ENCODE measurements at regions not wholly inside any gene's neighbourhood (a gene's known extent, or its start where the extent isn't known, plus 50 kb on each side); places are given as distances from the start of the nearest gene placed in this dataset.

GRCh38 chr18:28494151-28494550 lies 317.2 kb upstream of the CDH2 start:
- Histone ChIP-seq H3K4me1 (ENCODE audit: insufficient read depth, low read length) (no peaks in the 10 kb centered on the region), H3K36me3 (replicated peaks in 1 of 2; ENCODE audit: control insufficient read depth in 1 of 2, insufficient read depth in 2 of 2, low read length in 2 of 2) (no peaks in the 10 kb centered on the region), H3K4me3 (replicated peaks in 1 of 3; ENCODE audit: insufficient read depth in 1 of 3, low read depth in 2 of 3, low read length in 3 of 3) (no peak overlapping the region), H4K20me1 (ENCODE audit: insufficient read depth, low read length) (no peaks in the 10 kb centered on the region), H3K79me2 (ENCODE audit: insufficient read depth, low read length) (no peaks in the 10 kb centered on the region), H3K4me2 (ENCODE audit: low read depth, low read length) (no peak overlapping the region), H3K27me3 (ENCODE audit: control insufficient read depth in 1 of 2, insufficient read depth in 2 of 2, low read length in 2 of 2) (no peaks in the 10 kb centered on the region), H3K27ac (ENCODE audit: extremely low read length, insufficient read depth, low read length) (no peak overlapping the region), H3K9me3 (ENCODE audit: low read length) (no peaks in the 10 kb centered on the region), H2AFZ (ENCODE audit: low read length) (no peak overlapping the region), H3K9ac (ENCODE audit: insufficient read depth, low read depth, low read length) (no peak overlapping the region)
- BruUV-seq (replicated peaks) = no TSS peak
- ChIA-PET CTCF (ENCODE audit: low intra/inter-chr PET ratio, low total read pairs) (no interaction called here), POLR2A (no interaction called here)
- FAIRE-seq (no peak), ATAC-seq (no peak), DNase-seq (ENCODE audit: low spot score) (no peak)
- intact Hi-C loops (cut with micrococcal nuclease; ENCODE audit: unreplicated experiment) = no loop called here
- 0% methylated on average over 1 of the region's 1 CpG for WGBS (ENCODE audit: low lambda C conversion rate)
- in situ Hi-C loops (cut with HindIII; ENCODE audit: extremely low pct_ligation_motif_present, low pct_unique_long_range_greater_than_20kb) = no loop called here
- no peak for TF ChIP-seq ETV6 (CRISPR knock-in tag; conservative IDR thresholded peaks at IDR 0.05)
- no peak for TF ChIP-seq TFDP2 (CRISPR knock-in tag; IDR thresholded peaks at IDR 0.05)
- no peak for TF ChIP-seq ONECUT2 (CRISPR knock-in tag; IDR thresholded peaks at IDR 0.05)
- no peak for TF ChIP-seq ZNF274 (CRISPR knock-in tag; IDR thresholded peaks at IDR 0.05)
- no peak for TF ChIP-seq ZNF256 (CRISPR knock-in tag; conservative IDR thresholded peaks at IDR 0.05)
- no peak for TF ChIP-seq SOX13 (IDR thresholded peaks at IDR 0.05)
- TF ChIP-seq SOX13 (CRISPR knock-in tag; conservative IDR thresholded peaks at IDR 0.05 in 1 of 2, IDR thresholded peaks at IDR 0.05 in 1 of 2) = no peak
- TF ChIP-seq, protein P1, sequence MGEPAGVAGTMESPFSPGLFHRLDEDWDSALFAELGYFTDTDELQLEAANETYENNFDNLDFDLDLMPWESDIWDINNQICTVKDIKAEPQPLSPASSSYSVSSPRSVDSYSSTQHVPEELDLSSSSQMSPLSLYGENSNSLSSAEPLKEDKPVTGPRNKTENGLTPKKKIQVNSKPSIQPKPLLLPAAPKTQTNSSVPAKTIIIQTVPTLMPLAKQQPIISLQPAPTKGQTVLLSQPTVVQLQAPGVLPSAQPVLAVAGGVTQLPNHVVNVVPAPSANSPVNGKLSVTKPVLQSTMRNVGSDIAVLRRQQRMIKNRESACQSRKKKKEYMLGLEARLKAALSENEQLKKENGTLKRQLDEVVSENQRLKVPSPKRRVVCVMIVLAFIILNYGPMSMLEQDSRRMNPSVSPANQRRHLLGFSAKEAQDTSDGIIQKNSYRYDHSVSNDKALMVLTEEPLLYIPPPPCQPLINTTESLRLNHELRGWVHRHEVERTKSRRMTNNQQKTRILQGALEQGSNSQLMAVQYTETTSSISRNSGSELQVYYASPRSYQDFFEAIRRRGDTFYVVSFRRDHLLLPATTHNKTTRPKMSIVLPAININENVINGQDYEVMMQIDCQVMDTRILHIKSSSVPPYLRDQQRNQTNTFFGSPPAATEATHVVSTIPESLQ (CRISPR knock-in tag; conservative IDR thresholded peaks at IDR 0.05) = no peak
- no peak for TF ChIP-seq KAT7 (CRISPR knock-in tag; IDR thresholded peaks at IDR 0.05; ENCODE audit: borderline replicate concordance)
- TF ChIP-seq U2AF1 (optimal IDR thresholded peaks at IDR 0.05; ENCODE audit: low read depth, low read length) = no peak
- no peak for TF ChIP-seq MYC (CRISPR knock-in tag; IDR thresholded peaks at IDR 0.05; ENCODE audit: borderline replicate concordance)
- TF ChIP-seq ZNF747 (CRISPR knock-in tag; IDR thresholded peaks at IDR 0.05; ENCODE audit: borderline replicate concordance) = no peak
- TF ChIP-seq HMG20B (CRISPR knock-in tag; conservative IDR thresholded peaks at IDR 0.05) = no peak
- TF ChIP-seq MED1 (CRISPR knock-in tag; IDR thresholded peaks at IDR 0.05) = no peak
- TF ChIP-seq ZBTB39 (CRISPR knock-in tag; IDR thresholded peaks at IDR 0.05) = no peak
- TF ChIP-seq ZNF687 (CRISPR knock-in tag; IDR thresholded peaks at IDR 0.05) = no peak
- TF ChIP-seq ZNF616 (CRISPR knock-in tag; IDR thresholded peaks at IDR 0.05; ENCODE audit: low read depth) = no peak
- no peak for TF ChIP-seq SRF (IDR thresholded peaks at IDR 0.05; ENCODE audit: low read depth, low read length)
